ENCODE measurements at regions not wholly inside any gene's neighbourhood (a gene's known extent, or its start where the extent isn't known, plus 50 kb on each side); places are given as distances from the start of the nearest gene placed in this dataset.
"Not testable (repeated sequence)": the region's sequence is repeated elsewhere in the genome, so short reads cannot be mapped to it uniquely, and the experiment has no call there.

- H3K27ac Mint-ChIP-seq: no peak overlapping the region
- no peaks in the 10 kb centered on the region for H3K27me3 Mint-ChIP-seq
- no peak overlapping the region for H3K4me3 Mint-ChIP-seq
- ChIA-PET CTCF (interaction anchor here (0.6 kb wide), 1 partner anchor 41 kb away, joined by 3 read pairs; no protein-coding TSS in a partner anchor), POLR2A (no interaction called here)
- no peak for DNase-seq
- H3K4me1 Mint-ChIP-seq: no peaks in the 10 kb centered on the region
- H3K9me3 Mint-ChIP-seq: peaks cover 17% of the 10 kb centered on the region
- no peaks in the 10 kb centered on the region for H3K36me3 Mint-ChIP-seq (ENCODE audit: low read depth)
Observed at GRCh38 chr20:7146552-7147219, 379.2 kb downstream of the BMP2 start.

- Mint-ChIP-seq H3K9me3 (peaks cover 17% of the 10 kb centered on the region), H3K27me3 (no peaks in the 10 kb centered on the region), H3K4me3 (no peak overlapping the region), H3K36me3 (ENCODE audit: low read depth) (no peaks in the 10 kb centered on the region), H3K4me1 (no peaks in the 10 kb centered on the region), H3K27ac (no peak overlapping the region)
- DNase-seq: no peak
- CTCF ChIA-PET: interaction anchor here (0.6 kb wide), 1 partner anchor 41 kb away, joined by 3 read pairs; no protein-coding TSS in a partner anchor
- POLR2A ChIA-PET: no interaction called here
Observed at GRCh38 chr20:7147220-7147601, 379.7 kb downstream of the BMP2 start.

- Mint-ChIP-seq H3K27ac (no peak overlapping the region), H3K4me1 (no peaks in the 10 kb centered on the region), H3K4me3 (no peak overlapping the region), H3K27me3 (no peaks in the 10 kb centered on the region), H3K36me3 (ENCODE audit: low read depth) (no peaks in the 10 kb centered on the region), H3K9me3 (peaks cover 19% of the 10 kb centered on the region)
- ChIA-PET CTCF (no interaction called here), POLR2A (no interaction called here)
- no peak for DNase-seq
Observed at GRCh38 chr20:7151676-7152470, 384.4 kb downstream of the BMP2 start.

- Mint-ChIP-seq H3K4me3 (no peak overlapping the region), H3K27me3 (no peaks in the 10 kb centered on the region), H3K9me3 (peaks cover 9% of the 10 kb centered on the region), H3K27ac (no peak overlapping the region), H3K4me1 (no peaks in the 10 kb centered on the region), H3K36me3 (ENCODE audit: low read depth) (no peaks in the 10 kb centered on the region)
- POLR2A ChIA-PET: no interaction called here
- CTCF ChIA-PET: no interaction called here
- no peak for DNase-seq
Observed at GRCh38 chr20:7155282-7155681, 387.8 kb downstream of the BMP2 start.

- CTCF ChIA-PET: no interaction called here
- POLR2A ChIA-PET: no interaction called here
- H3K4me1 Mint-ChIP-seq: no peaks in the 10 kb centered on the region
- DNase-seq: no peak
- peaks cover 9% of the 10 kb centered on the region for H3K9me3 Mint-ChIP-seq
- no peak overlapping the region for H3K27ac Mint-ChIP-seq
- no peak overlapping the region for H3K4me3 Mint-ChIP-seq
- no peaks in the 10 kb centered on the region for H3K36me3 Mint-ChIP-seq (ENCODE audit: low read depth)
- no peaks in the 10 kb centered on the region for H3K27me3 Mint-ChIP-seq
Observed at GRCh38 chr20:7155794-7156193, 388.3 kb downstream of the BMP2 start.

GRCh38 chr20:7159903-7160302 is 392.4 kb downstream of the BMP2 start:
- Mint-ChIP-seq H3K27me3 (no peaks in the 10 kb centered on the region), H3K4me3 (no peak overlapping the region), H3K27ac (no peak overlapping the region), H3K9me3 (peaks cover 25% of the 10 kb centered on the region), H3K36me3 (ENCODE audit: low read depth) (no peaks in the 10 kb centered on the region), H3K4me1 (no peaks in the 10 kb centered on the region)
- POLR2A ChIA-PET: no interaction called here
- CTCF ChIA-PET: no interaction called here
- no peak for DNase-seq

- ChIA-PET POLR2A (no interaction called here), CTCF (no interaction called here)
- no peak overlapping the region for H3K27ac Mint-ChIP-seq
- H3K4me3 Mint-ChIP-seq: no peak overlapping the region
- no peaks in the 10 kb centered on the region for H3K27me3 Mint-ChIP-seq
- DNase-seq: no peak
- no peaks in the 10 kb centered on the region for H3K36me3 Mint-ChIP-seq (ENCODE audit: low read depth)
- H3K9me3 Mint-ChIP-seq: peaks cover 27% of the 10 kb centered on the region
- H3K4me1 Mint-ChIP-seq: no peaks in the 10 kb centered on the region
Observed at GRCh38 chr20:7161690-7162089, 394.2 kb downstream of the BMP2 start.

- H3K27me3 Mint-ChIP-seq: no peaks in the 10 kb centered on the region
- H3K4me1 Mint-ChIP-seq: no peaks in the 10 kb centered on the region
- ChIA-PET POLR2A (no interaction called here), CTCF (no interaction called here)
- no peak for DNase-seq
- no peaks in the 10 kb centered on the region for H3K9me3 Mint-ChIP-seq
- no peak overlapping the region for H3K4me3 Mint-ChIP-seq
- H3K36me3 Mint-ChIP-seq (ENCODE audit: low read depth): no peaks in the 10 kb centered on the region
- no peak overlapping the region for H3K27ac Mint-ChIP-seq
Observed at GRCh38 chr20:7171911-7172310, 404.4 kb downstream of the BMP2 start.

- Mint-ChIP-seq H3K4me3 (no peak overlapping the region), H3K27ac (no peak overlapping the region), H3K27me3 (no peaks in the 10 kb centered on the region), H3K4me1 (no peaks in the 10 kb centered on the region), H3K36me3 (ENCODE audit: low read depth) (no peaks in the 10 kb centered on the region), H3K9me3 (peaks cover 6% of the 10 kb centered on the region)
- no peak for DNase-seq
- ChIA-PET CTCF (no interaction called here), POLR2A (no interaction called here)
Observed at GRCh38 chr20:7174554-7174953, 407.1 kb downstream of the BMP2 start.

- POLR2A ChIA-PET, H3K9me3 Mint-ChIP-seq: not testable (repeated sequence)
Observed at GRCh38 chr20:7175827-7176226, 408.3 kb downstream of the BMP2 start.

GRCh38 chr20:7178004-7178403 is 410.5 kb downstream of the BMP2 start:
- Mint-ChIP-seq H3K4me3 (no peak overlapping the region), H3K27me3 (no peaks in the 10 kb centered on the region), H3K9me3 (peaks cover 10% of the 10 kb centered on the region), H3K27ac (no peak overlapping the region), H3K36me3 (ENCODE audit: low read depth) (no peaks in the 10 kb centered on the region), H3K4me1 (no peaks in the 10 kb centered on the region)
- DNase-seq: no peak
- ChIA-PET POLR2A (no interaction called here), CTCF (no interaction called here)

More at GRCh38 chr20:7175827-7176226, 408.3 kb downstream of the BMP2 start:
- H3K27me3 Mint-ChIP-seq; H3K27ac Mint-ChIP-seq; H3K36me3 Mint-ChIP-seq (ENCODE audit: low read depth); H3K4me1 Mint-ChIP-seq; DNase-seq; CTCF ChIA-PET; H3K4me3 Mint-ChIP-seq: not testable (repeated sequence)

- POLR2A ChIA-PET: no interaction called here
- H3K27ac Mint-ChIP-seq: no peak overlapping the region
Observed at GRCh38 chr20:7180256-7181045, 413.0 kb downstream of the BMP2 start.

GRCh38 chr20:7189231-7189630 is 421.7 kb downstream of the BMP2 start:
- no peak overlapping the region for H3K27ac Mint-ChIP-seq
- H3K36me3 Mint-ChIP-seq (ENCODE audit: low read depth): no peaks in the 10 kb centered on the region
- no peaks in the 10 kb centered on the region for H3K4me1 Mint-ChIP-seq
- no peaks in the 10 kb centered on the region for H3K27me3 Mint-ChIP-seq
- no peak for DNase-seq
- H3K9me3 Mint-ChIP-seq: peaks cover 15% of the 10 kb centered on the region
- ChIA-PET CTCF (no interaction called here), POLR2A (no interaction called here)
- H3K4me3 Mint-ChIP-seq: no peak overlapping the region

More at GRCh38 chr20:7180256-7181045, 413.0 kb downstream of the BMP2 start:
- Mint-ChIP-seq H3K4me1 (no peaks in the 10 kb centered on the region), H3K9me3 (peaks cover 20% of the 10 kb centered on the region), H3K27me3 (no peaks in the 10 kb centered on the region), H3K4me3 (no peak overlapping the region), H3K36me3 (ENCODE audit: low read depth) (no peaks in the 10 kb centered on the region)
- no peak for DNase-seq
- CTCF ChIA-PET: no interaction called here

All from activated CD4-positive, alpha-beta memory T cell treated with anti-CD3 and anti-CD28 coated beads, Interleukin-2, amount 10 ng/mL, durations not matched to agents 7 days and 5 days (primary cell).